LNCAP (cell line): ENCODE measurements at regions not wholly inside any gene's neighbourhood (a gene's known extent, or its start where the extent isn't known, plus 50 kb on each side); places are given as distances from the start of the nearest gene placed in this dataset.
A peak's percentile ranks its signal among the peaks of the same experiment; 100 is the strongest.

Source experiments
- CTCF ChIP-seq: fragments of 450-650 bp; IDR thresholded peaks from 2 replicates; pipeline ENCODE4 v1.5.1; 2017; ENCODE audit warnings: mild to moderate bottlenecking

- no peak for TF ChIP-seq CTCF
Measured at GRCh38 chr1:101632548-101633272, 364.0 kb downstream of the OLFM3 start.

DNA sequence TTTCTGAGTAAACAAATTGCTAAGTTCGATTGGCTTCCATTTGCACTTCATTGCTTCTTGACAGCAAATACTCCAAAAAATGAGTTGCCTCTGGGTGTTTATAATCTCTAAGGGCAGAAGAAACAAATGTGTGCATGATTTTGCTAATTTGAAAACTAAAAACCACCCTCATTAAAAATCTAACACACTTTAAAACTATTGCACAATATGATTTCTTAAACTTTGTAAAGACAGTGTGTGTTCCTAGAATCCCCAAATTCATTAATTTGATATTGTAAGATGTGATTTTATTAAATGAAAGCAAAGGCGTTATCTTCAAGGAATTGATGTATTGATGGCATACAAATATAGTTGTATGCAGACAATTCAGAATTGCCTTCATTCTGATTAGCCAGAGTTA lies 350.9 kb downstream of the OLFM3 start:
- TF ChIP-seq CTCF = no peak

DNA sequence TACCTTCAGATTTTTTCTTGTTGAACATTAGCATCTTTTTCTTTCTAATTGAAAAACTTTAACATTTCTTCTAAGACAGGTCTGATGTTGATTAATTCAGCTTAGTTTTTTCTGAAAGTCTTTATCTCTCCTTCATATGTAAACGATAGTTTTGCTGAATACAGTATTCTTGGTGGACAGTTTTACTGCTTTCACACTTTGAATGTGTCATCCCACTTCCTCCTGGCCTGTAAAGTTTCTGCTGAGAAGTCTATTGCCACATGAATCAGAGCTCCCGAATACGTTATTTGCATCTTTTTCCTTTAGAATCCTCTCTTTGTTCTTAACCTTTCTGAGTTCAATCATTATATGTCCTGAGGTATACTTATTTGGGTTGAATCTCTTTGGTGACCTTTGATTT lies 344.2 kb downstream of the OLFM3 start:
- no peak for TF ChIP-seq CTCF

GRCh38 chr1:101653482-101653946 lies 343.2 kb downstream of the OLFM3 start:
- peak; percentile 25; the same call in 1 of the 2 replicates for TF ChIP-seq CTCF

DNA sequence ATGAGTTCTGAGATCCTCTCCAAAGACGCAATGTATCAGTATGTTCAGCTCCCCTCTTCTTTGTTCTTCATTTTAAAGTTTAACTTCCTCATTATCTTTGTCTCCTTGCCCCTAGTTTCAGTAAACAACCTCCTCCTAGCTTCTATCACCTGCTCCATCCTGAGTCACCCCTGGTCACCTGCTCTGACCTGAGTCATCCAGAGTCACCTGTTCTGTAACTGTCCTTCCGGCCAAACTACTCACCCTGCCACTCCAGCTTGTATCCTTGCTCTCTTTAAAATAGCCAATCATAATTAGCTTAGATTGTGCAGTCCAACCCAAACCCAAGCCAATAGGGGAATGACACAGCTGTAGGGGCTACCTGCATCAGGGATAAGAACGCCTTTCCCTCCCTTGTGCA lies 332.0 kb downstream of the OLFM3 start:
- no peak for TF ChIP-seq CTCF

- TF ChIP-seq CTCF = no peak
Measured at GRCh38 chr1:101667761-101668160, 329.0 kb downstream of the OLFM3 start.

DNA sequence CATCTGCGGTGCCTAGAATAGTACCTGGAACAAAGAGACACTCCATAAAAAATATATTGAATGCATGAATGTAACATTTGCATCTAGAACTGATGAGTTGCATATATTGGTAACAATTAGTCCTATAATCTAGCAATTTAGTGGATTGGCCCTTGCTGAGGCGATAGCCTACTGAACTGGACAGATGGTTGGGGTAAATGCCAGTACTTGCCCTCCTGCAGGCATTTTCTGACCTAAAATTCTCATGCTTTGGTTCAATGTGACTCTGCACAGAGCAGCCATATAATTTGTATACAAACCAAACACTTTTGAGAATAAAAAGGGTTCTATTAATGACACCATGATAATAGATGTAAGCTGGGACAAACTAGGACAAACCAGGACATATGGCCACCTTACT lies 313.6 kb downstream of the OLFM3 start:
- no peak for TF ChIP-seq CTCF

- no peak for TF ChIP-seq CTCF
Measured at GRCh38 chr1:101683561-101683960, 313.2 kb downstream of the OLFM3 start.
